ENCODE measurements at regions not wholly inside any gene's neighbourhood (a gene's known extent, or its start where the extent isn't known, plus 50 kb on each side); places are given as distances from the start of the nearest gene placed in this dataset.

DNA sequence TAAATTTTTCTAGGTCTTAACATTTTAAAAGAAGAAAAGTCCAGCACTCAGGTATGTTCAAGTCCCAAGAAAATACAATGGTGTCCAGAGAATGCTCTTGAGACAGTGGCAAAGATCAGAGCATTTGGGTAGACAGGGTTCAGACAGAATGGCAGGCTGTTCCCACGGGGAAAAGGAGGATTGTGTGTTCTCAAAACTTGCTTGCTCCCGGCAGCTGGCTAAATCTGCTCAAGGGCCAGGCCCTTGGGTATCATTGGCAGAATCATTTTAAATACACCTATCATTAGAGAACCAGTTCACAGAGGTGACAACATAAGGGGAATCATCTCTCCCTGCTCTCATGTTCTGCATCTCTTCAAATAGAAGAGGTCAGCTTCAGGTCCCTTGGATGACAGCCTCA, 456.3 kb downstream of the DTHD1 start:
- DNase-seq, result no peak

DNA sequence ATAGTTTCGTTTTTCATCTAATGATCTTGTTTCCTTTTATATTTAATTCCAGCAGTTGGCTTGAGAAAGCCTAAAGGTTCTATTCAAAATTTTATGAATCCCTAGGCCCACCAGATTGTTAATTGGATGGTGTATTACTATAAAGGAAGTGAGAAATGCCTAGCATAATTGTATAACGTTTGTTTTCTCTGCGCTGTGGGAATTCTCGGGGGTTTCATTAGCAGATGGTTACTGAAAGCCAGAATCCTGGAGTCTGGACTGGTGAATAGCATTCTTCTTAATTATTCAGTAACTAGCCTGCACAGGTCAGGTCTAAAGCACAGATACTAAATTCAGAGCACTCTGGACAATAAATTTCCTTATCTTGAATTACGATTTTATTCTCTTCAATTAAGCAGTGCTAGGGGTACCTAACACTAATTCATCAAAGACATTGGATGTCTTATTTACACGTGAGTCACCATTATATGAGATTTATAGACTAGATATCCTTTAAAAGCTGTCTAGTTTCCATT, 459.4 kb downstream of the DTHD1 start:
- no peak for DNase-seq

DNA sequence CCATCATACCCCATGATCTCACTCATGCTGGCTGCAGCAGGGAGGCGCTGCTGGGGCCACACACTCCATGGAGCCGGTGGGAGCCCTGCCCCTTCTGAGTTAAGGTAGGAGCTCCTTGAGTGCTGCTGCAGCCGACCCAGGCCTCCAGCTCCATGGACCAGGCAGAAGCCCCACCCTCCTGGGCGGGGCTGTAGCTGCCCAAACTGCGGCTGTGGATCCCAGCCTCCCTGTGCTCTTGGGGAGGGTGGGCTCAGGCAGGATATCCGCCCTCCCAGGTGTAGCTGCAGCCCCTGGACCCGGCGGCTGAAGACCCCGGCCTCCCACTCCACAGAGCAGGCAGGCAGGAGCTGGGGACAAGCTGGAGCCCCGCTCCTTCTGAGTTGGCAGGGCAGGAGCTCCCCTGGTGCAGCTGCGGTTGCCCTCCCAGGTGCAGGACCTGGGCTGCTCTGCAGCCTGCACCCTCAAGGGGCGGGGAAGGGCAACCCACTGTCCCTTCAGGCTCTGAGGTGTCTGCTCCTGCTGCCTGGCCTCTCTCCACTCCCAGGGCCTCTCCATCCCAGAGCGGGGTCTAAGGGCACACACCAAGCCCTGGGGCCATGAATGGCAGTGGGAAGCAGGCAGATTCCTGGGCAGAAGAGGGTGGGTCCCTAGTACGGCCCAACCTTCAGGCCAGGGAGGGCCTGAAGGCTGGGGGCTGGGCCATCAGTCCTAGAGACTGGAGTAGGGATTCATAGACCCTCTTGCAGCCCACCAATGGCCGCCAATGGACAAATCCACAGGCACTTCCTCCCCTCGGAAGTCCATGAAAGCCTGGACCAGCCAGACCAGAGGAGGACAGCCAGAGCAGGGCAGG, 466.1 kb downstream of the DTHD1 start:
- no peak for DNase-seq

DNA sequence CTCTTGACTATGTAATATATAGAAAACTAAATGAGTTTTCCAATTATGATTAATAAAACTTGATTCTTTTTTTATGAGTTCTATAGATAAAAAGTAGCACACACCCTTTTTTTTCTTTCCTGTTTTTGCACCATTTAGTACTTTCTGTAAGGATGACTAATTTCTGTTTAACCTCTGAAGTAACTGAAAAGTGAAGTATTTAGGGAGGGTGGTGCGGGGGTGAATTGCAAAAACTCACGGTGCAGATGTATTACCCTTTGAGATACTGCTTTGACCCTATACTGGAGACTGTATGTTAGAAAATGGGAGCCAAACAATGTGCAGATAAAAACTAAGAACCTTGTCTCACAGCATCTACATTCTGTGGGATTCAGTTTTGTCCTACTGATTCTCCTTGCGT, 471.6 kb downstream of the DTHD1 start:
- no peak for DNase-seq

DNA sequence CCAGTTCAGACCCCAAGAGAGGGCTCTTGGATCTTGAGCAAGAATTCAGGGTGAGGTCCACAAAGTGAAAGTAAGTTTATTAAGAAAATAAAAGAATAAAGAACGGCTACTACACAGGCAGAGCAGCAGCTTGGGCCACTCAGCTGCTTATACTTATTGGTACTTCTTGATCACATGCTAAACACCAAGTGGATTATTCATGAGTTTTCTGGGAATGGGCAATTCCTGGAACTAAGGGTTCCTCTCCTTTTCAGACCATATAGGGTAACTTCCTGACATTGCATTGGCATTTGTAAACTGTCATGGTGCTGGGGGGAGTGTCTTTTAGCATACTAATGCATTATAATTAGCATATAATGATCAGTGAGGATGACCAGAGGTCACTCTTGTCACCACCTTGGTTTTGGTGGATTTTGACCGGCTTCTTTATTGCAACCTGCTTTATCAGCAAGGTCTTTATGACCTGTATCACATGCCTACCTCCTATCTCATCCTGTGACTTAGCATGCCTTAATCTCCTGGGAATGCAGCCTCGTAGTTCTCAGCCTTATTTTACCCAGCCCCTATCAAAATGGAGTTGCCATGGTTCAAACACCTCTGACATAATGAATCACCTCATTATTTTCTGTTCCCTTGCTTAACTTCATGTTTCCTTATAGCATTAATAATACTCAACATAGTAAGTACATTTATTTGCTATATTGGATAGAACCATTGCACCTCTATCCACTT, 476.3 kb downstream of the DTHD1 start:
- DNase-seq, result no peak

DNA sequence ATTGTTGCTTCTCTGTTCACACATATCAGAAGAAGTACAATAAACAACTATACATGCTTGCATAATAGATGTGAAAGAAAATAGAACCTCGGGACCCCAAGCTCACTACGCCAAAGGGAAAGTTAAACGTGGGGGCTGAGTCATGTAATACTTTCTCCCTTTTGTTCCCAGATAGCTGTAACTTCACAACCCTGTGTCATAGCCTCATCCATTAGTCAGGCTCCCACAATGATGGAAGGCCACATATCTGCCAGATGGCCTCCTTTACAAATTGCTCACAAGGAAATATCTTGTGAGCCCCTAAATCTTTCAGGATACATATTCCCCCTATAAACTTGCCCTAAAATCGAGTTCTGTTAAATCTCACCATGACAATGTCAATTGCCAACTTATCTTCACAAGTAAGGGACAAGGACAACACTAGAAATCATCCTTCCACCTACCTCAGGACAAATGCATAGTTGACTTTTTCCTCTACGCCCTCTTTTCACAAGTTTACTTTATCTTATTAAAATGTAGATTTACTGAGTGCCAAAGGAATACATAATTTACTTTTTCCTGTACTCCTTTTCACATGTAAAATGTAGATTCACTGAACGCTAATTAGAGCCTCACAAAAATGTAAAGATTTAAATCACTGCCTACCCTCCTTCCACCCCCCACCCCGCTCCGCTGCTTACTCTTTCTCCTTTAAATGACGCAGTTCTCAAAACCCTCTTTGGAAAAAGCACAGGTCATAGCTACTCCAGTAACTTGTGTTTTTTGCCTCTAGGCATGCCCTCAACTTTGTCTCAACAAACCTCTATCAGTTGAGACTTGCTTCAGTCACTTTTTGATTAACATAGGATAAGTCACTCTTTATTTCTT, 477.1 kb downstream of the DTHD1 start:
- DNase-seq, result no peak

DNA sequence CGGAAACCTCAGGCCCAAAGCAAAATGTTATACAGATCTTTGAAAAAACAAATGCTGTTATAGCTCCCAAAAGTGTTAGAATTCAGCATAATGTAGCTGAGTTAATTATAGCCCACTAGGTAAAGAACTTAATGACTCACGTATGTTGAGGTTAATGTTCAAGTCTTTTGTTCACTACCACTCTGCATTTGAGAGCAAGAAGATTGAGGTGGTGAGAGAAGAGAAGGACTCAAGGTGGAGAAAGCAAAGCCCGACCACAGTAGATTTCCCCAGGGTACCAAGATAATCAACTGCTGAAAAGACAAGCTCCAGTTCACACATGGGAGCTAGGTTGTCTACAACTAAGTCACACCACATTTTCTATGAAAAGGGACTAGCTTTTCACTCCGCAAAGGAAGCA, 480.2 kb downstream of the DTHD1 start:
- no peak for DNase-seq

DNA sequence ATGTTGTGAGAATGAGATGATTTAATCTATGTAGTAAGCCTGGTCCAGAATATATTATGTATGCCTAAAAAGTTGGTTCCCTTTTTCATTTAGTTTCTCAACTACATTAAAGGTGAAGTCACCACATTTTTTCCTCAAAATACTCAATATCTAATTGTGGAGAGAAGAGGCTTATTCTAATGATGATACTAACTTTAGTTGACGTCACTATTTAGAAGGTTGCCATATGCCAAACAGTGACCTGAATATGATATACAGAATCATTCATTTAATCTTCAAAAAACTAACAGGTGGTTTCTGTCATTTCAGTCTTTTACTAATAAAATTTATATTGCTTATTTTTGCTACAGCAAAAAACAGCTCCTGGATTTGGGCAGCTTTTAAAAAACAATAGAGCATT, 480.7 kb upstream of the NWD2 start:
- DNase-seq, result no peak

DNA sequence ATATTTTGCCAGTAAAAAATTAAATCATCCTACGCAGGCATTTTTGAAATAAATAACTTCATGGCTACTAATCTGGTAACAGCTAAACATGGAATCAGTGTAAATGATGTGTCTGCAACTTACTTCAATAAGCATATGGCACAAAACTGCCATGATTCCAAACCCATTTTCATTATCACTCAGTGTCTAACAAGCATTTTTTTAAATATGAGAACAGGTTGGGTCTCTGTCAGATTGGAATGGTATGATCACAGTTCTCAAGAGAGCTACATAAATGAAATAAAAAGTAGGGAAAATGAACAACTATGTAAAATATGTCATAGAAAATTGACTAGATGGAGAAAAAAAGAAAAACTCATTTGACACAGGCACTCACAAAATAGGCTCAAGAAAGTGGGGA, 476.9 kb upstream of the NWD2 start:
- no peak for DNase-seq

DNA sequence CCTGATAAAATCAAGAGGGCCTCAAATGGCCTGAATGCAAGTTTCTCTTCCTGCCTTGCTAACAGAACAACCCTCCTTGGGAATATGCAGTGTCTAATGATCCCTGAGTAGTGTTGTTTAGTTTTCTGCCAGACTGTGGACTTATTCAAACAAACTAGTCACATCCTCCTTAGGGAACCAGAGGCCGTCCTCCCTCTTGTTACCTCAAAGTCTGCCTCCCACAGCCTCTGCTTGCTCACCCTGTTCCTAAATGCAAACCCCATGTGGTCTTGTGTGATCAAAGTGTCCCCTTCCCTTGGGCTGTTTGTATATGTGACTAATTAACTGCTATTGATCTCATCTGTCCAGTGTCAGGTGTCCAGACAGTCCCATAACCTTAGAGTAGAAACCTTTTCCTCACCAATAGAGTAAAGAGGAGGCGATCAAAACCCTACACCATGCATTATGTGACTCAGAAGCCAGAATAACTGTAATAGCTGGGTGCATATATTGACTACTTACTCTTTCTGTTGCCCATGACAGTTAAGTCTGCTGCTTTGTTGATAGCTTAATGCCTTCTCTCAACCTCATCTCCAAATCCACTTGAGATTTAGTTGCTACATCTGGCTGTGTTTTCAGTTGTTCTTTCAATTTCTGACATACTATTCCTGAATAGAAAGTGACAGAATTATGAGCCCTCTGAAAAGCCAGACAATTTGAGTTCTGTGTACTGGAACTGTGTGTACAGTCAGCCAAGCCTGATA, 473.0 kb upstream of the NWD2 start:
- no peak for DNase-seq

DNA sequence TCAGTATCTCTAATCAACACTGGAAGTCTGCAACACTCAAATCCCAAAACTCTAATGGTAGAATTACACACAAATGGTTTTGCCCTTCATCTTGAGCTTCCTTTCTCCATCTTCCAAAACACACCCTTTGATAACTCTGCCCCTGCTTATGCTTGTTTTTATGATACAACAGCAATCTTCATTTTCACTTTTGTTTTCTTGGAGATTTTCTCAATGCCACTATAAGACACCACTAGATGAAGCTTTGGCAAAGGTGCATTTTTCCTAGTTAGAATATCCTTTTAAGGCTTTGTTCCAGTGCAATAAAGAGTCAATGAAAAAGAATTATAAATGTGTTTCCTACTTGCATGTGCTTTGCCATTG, 472.4 kb upstream of the NWD2 start:
- DNase-seq, result no peak

DNA sequence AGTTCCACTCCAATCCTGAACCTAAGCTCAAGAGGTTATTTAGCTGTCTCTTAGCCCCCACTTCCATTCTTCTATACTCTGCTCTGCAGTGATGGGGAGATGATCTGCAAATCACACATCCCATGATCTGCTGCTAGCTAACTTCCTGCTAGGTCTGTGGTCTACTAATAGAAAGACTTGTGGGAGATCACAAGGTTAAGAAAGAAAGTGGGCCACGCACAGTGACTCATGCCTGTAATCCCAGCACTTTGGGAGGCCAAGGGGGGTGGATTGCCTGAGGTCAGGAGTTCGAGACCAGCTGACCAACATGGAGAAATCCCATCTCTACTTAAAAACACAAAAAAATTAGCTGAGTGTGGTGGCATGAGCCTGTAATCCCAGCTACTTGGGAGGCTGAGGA, 471.1 kb upstream of the NWD2 start:
- no peak for DNase-seq

DNA sequence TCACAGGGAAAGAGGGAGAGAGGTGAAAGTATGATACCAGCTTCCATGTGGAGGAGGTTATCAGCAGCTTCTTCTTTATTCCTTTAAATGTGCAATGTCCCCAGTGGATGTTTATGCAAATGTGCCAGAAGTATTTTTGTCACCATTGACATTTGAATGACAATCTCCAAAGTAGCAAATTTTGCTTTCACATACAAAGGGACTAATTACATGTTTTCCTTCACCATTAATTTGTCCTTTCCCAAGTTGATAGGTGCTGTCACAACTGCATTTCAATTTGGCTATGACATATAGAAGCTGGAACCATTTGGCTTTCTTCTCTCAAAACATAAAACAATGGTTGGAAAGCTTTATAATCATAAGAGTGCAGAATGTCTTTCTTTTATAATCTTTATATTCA, 469.0 kb upstream of the NWD2 start:
- no peak for DNase-seq

DNA sequence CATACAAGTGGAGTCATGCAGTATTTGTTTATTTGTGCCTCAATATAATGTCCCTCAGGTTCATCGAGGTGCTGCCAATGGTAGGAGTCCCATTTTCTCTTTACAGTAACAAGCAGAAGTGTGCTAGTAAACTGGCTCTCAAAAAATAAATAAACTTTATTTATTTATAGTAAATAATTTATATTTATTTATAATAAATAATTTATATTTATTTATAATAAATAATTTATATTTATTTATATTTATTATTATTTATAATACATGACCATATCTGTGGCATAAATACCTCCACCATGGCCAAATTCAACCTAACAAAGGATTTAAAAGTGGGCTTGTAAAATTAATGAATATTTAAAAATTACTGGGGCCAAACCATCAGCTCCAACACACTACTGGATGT, 464.9 kb upstream of the NWD2 start:
- no peak for DNase-seq

DNA sequence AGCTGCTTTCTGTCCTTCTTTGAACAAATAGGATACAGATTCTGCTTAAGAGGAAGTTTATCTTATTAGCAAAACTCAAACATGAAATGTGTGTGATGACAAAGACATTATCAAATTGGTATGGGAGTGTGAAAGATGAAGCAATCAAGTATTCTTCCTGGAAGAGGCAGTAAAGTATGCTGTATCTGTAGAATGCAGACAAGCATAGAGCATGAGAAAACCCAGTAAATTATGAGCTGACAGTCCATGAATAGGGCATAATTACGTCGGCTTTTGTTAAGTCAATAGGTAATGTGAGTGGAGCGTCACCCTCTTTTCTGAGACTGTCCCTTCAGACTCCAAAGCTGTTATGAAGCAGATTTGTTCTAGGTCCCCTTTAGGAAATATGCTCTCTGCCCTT, 458.6 kb upstream of the NWD2 start:
- no peak for DNase-seq

DNA sequence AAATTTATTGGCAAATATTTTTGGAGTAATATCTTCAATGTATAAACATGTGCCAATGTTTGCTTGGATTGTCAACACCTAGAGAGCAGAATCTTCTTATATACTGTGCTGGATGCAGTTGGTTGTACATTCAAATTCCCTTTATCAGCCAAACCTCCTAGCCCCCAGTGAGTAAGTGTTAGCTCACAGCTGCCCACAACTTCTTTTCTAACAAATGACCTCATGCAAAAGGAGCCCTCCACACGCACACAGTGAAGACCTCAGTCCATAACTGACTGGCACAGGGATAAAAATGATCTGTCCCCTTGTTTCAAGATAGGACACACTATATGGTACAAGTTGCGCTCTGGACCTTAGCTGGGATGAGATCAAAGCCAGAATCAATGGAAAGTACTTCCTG, 458.0 kb upstream of the NWD2 start:
- no peak for DNase-seq

DNA sequence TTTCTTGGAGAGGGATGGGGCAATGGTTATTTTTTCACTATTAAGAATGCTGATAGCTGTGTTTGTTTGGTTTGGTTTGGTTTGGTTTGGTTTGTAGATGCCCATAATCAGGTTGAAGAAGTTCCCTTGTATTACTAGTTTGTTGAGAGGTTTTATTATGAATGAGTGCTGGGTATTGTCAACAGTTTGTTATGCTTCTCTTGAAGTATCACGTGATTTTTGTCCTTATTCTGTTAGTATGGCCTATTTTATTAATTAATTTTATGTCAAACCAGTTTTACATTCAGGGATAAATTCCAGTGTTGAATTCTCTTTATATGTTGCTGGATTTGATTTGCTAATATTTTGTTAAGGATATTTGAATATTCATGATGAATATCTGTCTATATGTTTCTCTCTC, 449.8 kb upstream of the NWD2 start:
- DNase-seq, result no peak

DNA sequence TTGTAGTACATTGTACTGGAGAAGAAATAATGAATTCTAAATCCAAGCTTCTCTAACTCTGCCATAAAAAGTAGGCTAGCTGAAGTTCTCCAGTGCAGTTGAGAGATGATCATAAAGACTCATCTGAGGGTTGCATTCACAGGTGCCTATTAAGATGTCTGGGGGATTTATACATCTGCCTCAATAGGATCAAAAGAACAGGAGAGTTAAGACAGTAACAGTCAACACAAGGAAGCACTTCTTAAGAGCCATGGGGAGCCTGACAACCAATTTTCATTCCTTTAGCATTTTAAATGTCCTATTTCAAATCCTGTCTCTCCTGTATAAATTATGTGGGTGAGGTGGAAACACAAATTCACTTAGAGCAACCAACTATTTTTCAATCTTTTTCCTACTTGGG, 432.4 kb upstream of the NWD2 start:
- no peak for DNase-seq

DNA sequence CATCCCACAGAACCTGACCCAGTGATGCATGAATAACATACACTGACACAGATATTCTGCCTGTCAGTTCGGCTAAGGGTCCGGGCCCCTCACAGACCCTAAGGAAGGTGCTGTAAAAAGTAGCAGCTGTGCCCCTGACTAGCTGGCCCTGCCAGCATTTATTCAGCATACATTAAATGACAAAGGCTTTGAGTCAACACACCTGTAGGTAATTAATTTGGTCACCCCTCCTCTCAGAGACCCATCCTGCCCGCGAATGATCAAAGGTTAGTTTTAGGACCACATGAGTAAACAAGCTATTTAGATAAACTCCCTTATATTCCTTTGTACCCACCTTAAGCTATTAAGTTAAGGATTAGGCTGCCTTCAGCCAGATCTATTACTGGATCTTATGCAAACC, 429.0 kb upstream of the NWD2 start:
- DNase-seq, result no peak

DNA sequence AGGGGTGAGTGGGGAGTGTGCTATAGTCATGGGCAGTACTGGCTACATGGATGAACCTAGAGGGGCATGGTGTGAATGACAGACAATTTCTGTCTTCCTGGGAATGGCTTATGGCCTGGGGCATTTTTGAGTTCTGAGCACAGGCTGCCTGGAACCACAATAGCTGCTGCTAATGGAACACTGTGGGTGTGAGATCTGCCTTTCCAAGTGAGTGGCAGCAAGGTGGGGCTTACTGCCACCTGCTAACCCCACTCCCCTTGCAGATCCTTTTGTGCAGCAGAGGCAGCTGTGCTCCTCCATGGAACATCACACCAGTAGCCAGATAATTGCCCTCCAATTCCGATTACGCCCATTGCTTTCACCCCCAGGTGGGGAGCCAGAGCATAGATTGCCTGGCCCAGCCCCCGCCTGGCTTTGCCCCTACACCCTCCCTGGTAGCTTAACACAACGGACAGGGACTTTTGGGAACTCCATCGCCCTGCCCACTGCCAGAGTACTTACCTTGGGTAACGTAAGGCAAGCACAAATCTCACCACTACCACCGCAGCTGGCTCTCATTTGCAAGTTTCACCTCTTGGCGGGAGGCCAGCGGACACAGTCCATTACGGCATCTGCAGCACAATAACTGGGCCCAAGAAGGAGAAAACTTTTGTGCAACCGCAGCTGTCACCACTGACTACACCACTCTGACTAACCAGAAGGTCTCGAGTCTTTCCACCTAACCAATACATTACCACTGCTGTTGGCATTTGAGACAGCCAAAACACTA, 421.2 kb upstream of the NWD2 start:
- DNase-seq, result no peak

DNA sequence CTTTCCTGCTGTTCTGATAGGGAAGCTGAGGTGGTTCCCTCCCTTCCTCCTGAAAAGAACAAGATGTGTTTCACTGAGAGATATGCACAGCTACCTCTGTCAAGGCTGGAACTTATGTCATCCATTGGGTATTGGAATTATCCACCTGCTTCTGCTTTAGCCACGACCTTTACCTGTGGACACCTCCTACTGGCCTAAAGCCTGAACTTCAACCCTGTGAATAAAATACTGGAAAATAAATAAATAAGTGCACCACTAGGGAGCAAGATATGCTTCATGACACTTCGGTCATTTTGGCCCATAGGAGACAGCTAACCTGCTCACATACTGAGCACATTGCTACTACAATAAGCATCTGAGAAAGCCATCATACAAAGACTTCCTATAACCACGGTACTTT, 419.9 kb upstream of the NWD2 start:
- DNase-seq, result peak; percentile 0

DNA sequence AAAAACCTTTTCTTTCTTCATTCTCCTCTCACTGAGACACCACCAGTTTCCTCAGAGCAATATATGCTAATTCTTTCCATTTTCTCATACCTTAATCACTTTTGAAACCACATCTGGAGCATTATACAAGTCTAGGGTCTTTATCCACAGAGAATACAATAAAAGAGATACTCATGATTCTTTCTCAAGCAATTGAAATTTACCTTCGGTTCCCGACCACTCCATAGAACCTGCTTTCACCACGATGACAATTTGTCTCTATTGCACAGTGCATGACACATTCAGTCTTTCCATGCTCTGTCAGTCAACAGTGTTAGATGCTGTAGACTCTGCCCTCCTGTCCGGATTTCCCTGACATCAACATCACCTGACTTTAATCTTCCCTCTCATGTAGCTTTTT, 409.3 kb upstream of the NWD2 start:
- no peak for DNase-seq
